GM19035 (cell line): ENCODE measurements at regions not wholly inside any gene's neighbourhood (a gene's known extent, or its start where the extent isn't known, plus 50 kb on each side); places are given as distances from the start of the nearest gene placed in this dataset.
"Not testable (repeated sequence)": the region's sequence is repeated elsewhere in the genome, so short reads cannot be mapped to it uniquely, and the experiment has no call there.

Experiments
- ATAC-seq: cut with Tn5 transposase; IDR thresholded peaks from one replicate; pipeline ENCODE4 v1.9.1; 2021; ENCODE audit not compliant: unreplicated experiment

- ATAC-seq: no peak
These were observed 105.5 kb downstream of the FEM1C start for GRCh38 chr5:115439042-115439441.

GRCh38 chr5:115435778-115436712, 108.5 kb downstream of the FEM1C start:
- no peak for ATAC-seq

- no peak for ATAC-seq
These were observed 109.4 kb downstream of the FEM1C start for GRCh38 chr5:115435065-115435777.

GRCh38 chr5:115433918-115434317, 110.7 kb downstream of the FEM1C start:
- no peak for ATAC-seq

- ATAC-seq: no peak
These were observed 111.9 kb downstream of the FEM1C start for GRCh38 chr5:115432691-115433090.

- no peak for ATAC-seq
These were observed 113.5 kb downstream of the FEM1C start for GRCh38 chr5:115431116-115431515.

- ATAC-seq: no peak
These were observed 114.2 kb downstream of the FEM1C start for GRCh38 chr5:115430374-115430773.

GRCh38 chr5:115429345-115429940, 115.1 kb downstream of the FEM1C start:
- ATAC-seq: no peak

GRCh38 chr5:115428676-115429075, 115.9 kb downstream of the FEM1C start:
- ATAC-seq: no peak

GRCh38 chr5:115428248-115428647, 116.3 kb downstream of the FEM1C start:
- ATAC-seq: no peak

GRCh38 chr5:115424446-115424845, 120.1 kb downstream of the FEM1C start:
- no peak for ATAC-seq

- no peak for ATAC-seq
These were observed 120.5 kb downstream of the FEM1C start for GRCh38 chr5:115424030-115424429.

- ATAC-seq: no peak
These were observed 121.0 kb downstream of the FEM1C start for GRCh38 chr5:115423541-115423940.

- ATAC-seq: no peak
These were observed 121.5 kb downstream of the FEM1C start for GRCh38 chr5:115423051-115423450.

- ATAC-seq: not testable (repeated sequence)
These were observed 123.8 kb downstream of the FEM1C start for GRCh38 chr5:115420812-115421211.

- no peak for ATAC-seq
These were observed 123.6 kb upstream of the CCDC112 start for GRCh38 chr5:115419846-115420585.

GRCh38 chr5:115418788-115419187, 122.3 kb upstream of the CCDC112 start:
- no peak for ATAC-seq

- no peak for ATAC-seq
These were observed 120.6 kb upstream of the CCDC112 start for GRCh38 chr5:115417076-115417475.

GRCh38 chr5:115415143-115415491, 118.7 kb upstream of the CCDC112 start:
- no peak for ATAC-seq

GRCh38 chr5:115414406-115415142, 118.1 kb upstream of the CCDC112 start:
- no peak for ATAC-seq
